Neural progenitor cell (in vitro differentiated cells): ENCODE measurements at regions not wholly inside any gene's neighbourhood (a gene's known extent, or its start where the extent isn't known, plus 50 kb on each side); places are given as distances from the start of the nearest gene placed in this dataset.

ENCODE experiments used
- EZH2 ChIP-seq: fragments of 200-600 bp; sonication (generic); IDR thresholded peaks from 2 replicates; pipeline ENCODE4 v1.6.1; 2017; ENCODE audit warnings: antibody characterized with exemption, mild to moderate bottlenecking, moderate library complexity
- EZH2phosphoT487 ChIP-seq: fragments of 200-600 bp; sonication (generic); IDR thresholded peaks from 2 replicates; pipeline ENCODE4 v1.6.1; 2017; ENCODE audit warnings: antibody characterized with exemption
- TF ChIP-seq, protein P1 (sequence below): fragments of 200-600 bp; sonication (generic); IDR thresholded peaks from 2 replicates; pipeline ENCODE4 v1.5.1; 2017; ENCODE audit warnings: antibody characterized with exemption, mild to moderate bottlenecking

DNA sequence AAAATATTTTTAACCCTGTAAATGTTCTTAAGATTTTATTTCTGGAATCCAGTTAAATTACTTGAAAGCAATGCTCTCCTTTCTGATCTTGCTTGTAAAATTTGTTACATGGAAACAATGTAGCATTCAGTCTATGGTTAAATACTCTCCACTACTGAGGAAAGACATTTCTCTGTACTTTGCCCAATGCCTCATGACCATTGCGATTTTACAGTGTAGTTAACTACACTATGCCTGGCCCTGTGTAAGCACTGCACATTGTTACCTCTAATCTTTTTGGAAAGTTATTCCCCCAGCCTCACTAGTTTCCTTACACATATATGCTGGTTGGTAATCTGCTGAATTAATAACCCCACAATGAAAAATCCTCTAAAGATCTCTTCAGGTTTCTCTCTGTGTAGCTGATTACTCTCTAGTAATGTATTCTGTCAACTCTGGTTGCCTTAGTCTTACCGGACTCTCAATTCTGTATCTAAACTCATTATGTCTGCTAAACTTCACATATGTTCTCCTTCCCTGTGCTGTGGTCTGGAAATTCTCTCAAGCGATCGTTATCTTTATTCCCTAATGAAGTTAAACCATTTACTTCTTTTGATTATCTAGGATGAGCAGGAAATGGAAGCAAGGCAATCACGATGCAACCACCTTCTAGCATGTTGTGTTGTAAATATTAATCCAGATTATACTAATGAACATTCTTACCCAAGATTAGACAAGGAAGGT, 58.7 kb upstream of the TMEM106B start:
- TF ChIP-seq EZH2 (no peak), EZH2phosphoT487 (no peak)
- TF ChIP-seq, protein P1, sequence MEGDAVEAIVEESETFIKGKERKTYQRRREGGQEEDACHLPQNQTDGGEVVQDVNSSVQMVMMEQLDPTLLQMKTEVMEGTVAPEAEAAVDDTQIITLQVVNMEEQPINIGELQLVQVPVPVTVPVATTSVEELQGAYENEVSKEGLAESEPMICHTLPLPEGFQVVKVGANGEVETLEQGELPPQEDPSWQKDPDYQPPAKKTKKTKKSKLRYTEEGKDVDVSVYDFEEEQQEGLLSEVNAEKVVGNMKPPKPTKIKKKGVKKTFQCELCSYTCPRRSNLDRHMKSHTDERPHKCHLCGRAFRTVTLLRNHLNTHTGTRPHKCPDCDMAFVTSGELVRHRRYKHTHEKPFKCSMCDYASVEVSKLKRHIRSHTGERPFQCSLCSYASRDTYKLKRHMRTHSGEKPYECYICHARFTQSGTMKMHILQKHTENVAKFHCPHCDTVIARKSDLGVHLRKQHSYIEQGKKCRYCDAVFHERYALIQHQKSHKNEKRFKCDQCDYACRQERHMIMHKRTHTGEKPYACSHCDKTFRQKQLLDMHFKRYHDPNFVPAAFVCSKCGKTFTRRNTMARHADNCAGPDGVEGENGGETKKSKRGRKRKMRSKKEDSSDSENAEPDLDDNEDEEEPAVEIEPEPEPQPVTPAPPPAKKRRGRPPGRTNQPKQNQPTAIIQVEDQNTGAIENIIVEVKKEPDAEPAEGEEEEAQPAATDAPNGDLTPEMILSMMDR: no peak
